DND-41 (cell line): ENCODE measurements at regions not wholly inside any gene's neighbourhood (a gene's known extent, or its start where the extent isn't known, plus 50 kb on each side); places are given as distances from the start of the nearest gene placed in this dataset.

Experiments
- ATAC-seq: fragments of 200-7000 bp; cut with Tn5 transposase; 3 replicates; pipeline ENCODE4 v1.9.1; 2021; ENCODE audit warnings: low read depth; ENCODE audit not compliant: insufficient read depth
- DNase-seq: peaks from one replicate; pipeline ENCODE4 v3.0.0-alpha.2; 2020
- H2AFZ ChIP-seq: 2 replicates; pipeline ENCODE4 v1.6.0; 2012; ENCODE audit warnings: low read depth, low read length
- H3K27ac ChIP-seq: 2 replicates; pipeline ENCODE4 v1.5.1; 2012; ENCODE audit warnings: low read length, inconsistent platforms
- H3K27me3 ChIP-seq: fragments of 200-600 bp; sonication (generic); 2 replicates; pipeline ENCODE4 v1.6.0; 2012; ENCODE audit warnings: low read length, mild to moderate bottlenecking, inconsistent platforms; ENCODE audit not compliant: insufficient read depth, poor library complexity
- H3K36me3 ChIP-seq: 2 replicates; pipeline ENCODE4 v1.5.1; 2012; ENCODE audit warnings: low read length, inconsistent platforms; ENCODE audit not compliant: insufficient read depth
- H3K4me1 ChIP-seq: 2 replicates; pipeline ENCODE4 v1.5.1; 2012; ENCODE audit warnings: mild to moderate bottlenecking, low read length; ENCODE audit not compliant: insufficient read depth
- H3K4me2 ChIP-seq: 2 replicates; pipeline ENCODE4 v1.6.0; 2012; ENCODE audit warnings: mild to moderate bottlenecking, moderate library complexity, low read length, inconsistent platforms; ENCODE audit not compliant: insufficient read depth
- H3K4me3 ChIP-seq, 2 experiments: fragments of 200-600 bp in 1 of 2; shearing (Covaris generic) in 1 of 2; 2 replicates each; pipeline ENCODE4 v1.5.1; 2012 to 2016; ENCODE audit warnings: inconsistent platforms in 2 of 2, low read length in 2 of 2, mild to moderate bottlenecking in 2 of 2, low read depth in 1 of 2, moderate library complexity in 1 of 2
- H3K79me2 ChIP-seq: 2 replicates; pipeline ENCODE4 v1.6.0; 2012; ENCODE audit warnings: low read length, inconsistent platforms; ENCODE audit not compliant: insufficient read depth
- H3K9ac ChIP-seq: 2 replicates; pipeline ENCODE4 v1.6.0; 2012; ENCODE audit warnings: low read depth, mild to moderate bottlenecking, inconsistent platforms, low read length, moderate library complexity
- H3K9me3 ChIP-seq: 2 replicates; pipeline ENCODE4 v1.5.1; 2012; ENCODE audit warnings: low read length, moderate library complexity, mild to moderate bottlenecking, inconsistent platforms; ENCODE audit not compliant: insufficient read depth, severe bottlenecking
- H4K20me1 ChIP-seq: 2 replicates; pipeline ENCODE4 v1.6.0; 2012; ENCODE audit warnings: low read length; ENCODE audit not compliant: insufficient read depth
- EZH2 ChIP-seq: IDR thresholded peaks from 3 replicates; pipeline ENCODE4 v1.6.1; 2012; ENCODE audit warnings: borderline replicate concordance, low read depth, mild to moderate bottlenecking, moderate library complexity, low read length, inconsistent platforms; ENCODE audit not compliant: severe bottlenecking
- TF ChIP-seq, protein P1 (sequence below): IDR thresholded peaks from 2 replicates; pipeline ENCODE4 v1.5.1; 2012; ENCODE audit warnings: borderline replicate concordance, low read length, moderate library complexity, mild to moderate bottlenecking; ENCODE audit not compliant: poor library complexity, severe bottlenecking; ENCODE audit errors: extremely low read depth

- TF ChIP-seq, protein P1, sequence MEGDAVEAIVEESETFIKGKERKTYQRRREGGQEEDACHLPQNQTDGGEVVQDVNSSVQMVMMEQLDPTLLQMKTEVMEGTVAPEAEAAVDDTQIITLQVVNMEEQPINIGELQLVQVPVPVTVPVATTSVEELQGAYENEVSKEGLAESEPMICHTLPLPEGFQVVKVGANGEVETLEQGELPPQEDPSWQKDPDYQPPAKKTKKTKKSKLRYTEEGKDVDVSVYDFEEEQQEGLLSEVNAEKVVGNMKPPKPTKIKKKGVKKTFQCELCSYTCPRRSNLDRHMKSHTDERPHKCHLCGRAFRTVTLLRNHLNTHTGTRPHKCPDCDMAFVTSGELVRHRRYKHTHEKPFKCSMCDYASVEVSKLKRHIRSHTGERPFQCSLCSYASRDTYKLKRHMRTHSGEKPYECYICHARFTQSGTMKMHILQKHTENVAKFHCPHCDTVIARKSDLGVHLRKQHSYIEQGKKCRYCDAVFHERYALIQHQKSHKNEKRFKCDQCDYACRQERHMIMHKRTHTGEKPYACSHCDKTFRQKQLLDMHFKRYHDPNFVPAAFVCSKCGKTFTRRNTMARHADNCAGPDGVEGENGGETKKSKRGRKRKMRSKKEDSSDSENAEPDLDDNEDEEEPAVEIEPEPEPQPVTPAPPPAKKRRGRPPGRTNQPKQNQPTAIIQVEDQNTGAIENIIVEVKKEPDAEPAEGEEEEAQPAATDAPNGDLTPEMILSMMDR = no peak
- no peak for TF ChIP-seq EZH2
- H3K79me2 ChIP-seq = no peaks in the 10 kb centered on the region
- ATAC-seq (no peak), DNase-seq (no peak)
- H3K9ac ChIP-seq = no peak overlapping the region
- H3K36me3 ChIP-seq = no peaks in the 10 kb centered on the region
- no peaks in the 10 kb centered on the region for H4K20me1 ChIP-seq
- H3K4me3 ChIP-seq = no peak overlapping the region
- no peaks in the 10 kb centered on the region for H3K27me3 ChIP-seq
- no peak overlapping the region for H3K27ac ChIP-seq
- H3K4me1 ChIP-seq = no peaks in the 10 kb centered on the region
- no peak overlapping the region for H3K4me2 ChIP-seq
- H2AFZ ChIP-seq = no peak overlapping the region
- H3K9me3 ChIP-seq = no peaks in the 10 kb centered on the region
Observed at GRCh38 chr15:47383102-47383501, 334.2 kb upstream of the SEMA6D start.

GRCh38 chr15:47383801-47384200 is 333.5 kb upstream of the SEMA6D start:
- TF ChIP-seq EZH2 = no peak
- Histone ChIP-seq H3K9me3 (no peaks in the 10 kb centered on the region), H3K27ac (no peak overlapping the region), H3K27me3 (no peaks in the 10 kb centered on the region), H2AFZ (no peak overlapping the region), H3K4me2 (no peak overlapping the region), H4K20me1 (no peaks in the 10 kb centered on the region), H3K79me2 (no peaks in the 10 kb centered on the region), H3K4me3 (no peak overlapping the region), H3K4me1 (no peaks in the 10 kb centered on the region), H3K36me3 (no peaks in the 10 kb centered on the region), H3K9ac (no peak overlapping the region)
- DNase-seq (no peak), ATAC-seq (no peak)

DNA sequence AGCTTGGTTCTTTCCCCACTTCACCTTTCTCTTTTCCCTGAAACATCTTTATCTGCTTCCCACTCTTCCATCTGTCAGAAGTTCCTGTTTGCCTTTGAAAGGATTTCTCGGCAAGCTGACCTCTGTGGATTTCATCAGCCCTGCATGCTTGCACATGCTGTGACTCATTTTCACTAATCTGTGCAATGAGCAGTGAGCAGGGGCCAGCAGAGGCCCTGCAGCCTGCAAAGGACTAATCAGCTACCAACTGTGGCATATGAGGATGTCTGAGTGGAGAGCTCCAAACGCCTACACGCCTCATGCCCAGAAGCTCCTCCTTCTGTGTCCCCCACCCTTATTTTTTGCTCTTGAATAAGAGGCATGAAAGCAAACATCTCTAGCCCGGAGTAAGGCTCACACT is 333.0 kb upstream of the SEMA6D start:
- no peaks in the 10 kb centered on the region for H3K27me3 ChIP-seq
- TF ChIP-seq EZH2 = no peak
- TF ChIP-seq, protein P1 = no peak
- DNase-seq (no peak), ATAC-seq (no peak)
- H3K9me3 ChIP-seq = no peaks in the 10 kb centered on the region
- H3K36me3 ChIP-seq = no peaks in the 10 kb centered on the region
- no peaks in the 10 kb centered on the region for H3K79me2 ChIP-seq
- H4K20me1 ChIP-seq = no peaks in the 10 kb centered on the region
- H3K27ac ChIP-seq = no peak overlapping the region
- no peak overlapping the region for H3K4me2 ChIP-seq
- no peak overlapping the region for H3K9ac ChIP-seq
- H3K4me3 ChIP-seq = no peak overlapping the region
- H3K4me1 ChIP-seq = no peaks in the 10 kb centered on the region
- no peak overlapping the region for H2AFZ ChIP-seq

DNA sequence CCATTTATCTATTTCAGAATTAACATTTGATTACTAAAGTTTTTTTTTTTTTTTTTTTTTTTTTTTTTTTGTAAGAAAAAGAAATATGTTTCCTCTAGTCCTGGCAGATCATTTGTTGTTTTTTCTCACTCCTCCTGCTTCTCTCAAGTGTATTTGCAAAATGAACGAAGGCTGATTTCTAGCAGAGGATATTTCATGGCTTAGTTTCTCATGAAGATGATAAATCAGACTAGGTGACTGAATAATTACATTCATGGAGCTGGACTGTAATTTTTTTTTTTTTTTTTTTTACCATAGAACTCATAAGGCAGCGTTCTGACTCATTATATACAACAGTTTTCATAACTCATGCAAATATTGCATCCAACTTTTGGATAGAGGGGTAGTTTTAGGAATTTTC is 332.5 kb upstream of the SEMA6D start:
- ATAC-seq (no peak), DNase-seq (no peak)
- no peak for TF ChIP-seq EZH2
- TF ChIP-seq, protein P1 = no peak
- H3K4me2 ChIP-seq = no peak overlapping the region
- H3K4me1 ChIP-seq = no peaks in the 10 kb centered on the region
- no peaks in the 10 kb centered on the region for H4K20me1 ChIP-seq
- no peak overlapping the region for H3K9ac ChIP-seq
- no peaks in the 10 kb centered on the region for H3K79me2 ChIP-seq
- H3K27ac ChIP-seq = no peak overlapping the region
- no peak overlapping the region for H2AFZ ChIP-seq
- no peaks in the 10 kb centered on the region for H3K36me3 ChIP-seq
- no peak overlapping the region for H3K4me3 ChIP-seq
- no peaks in the 10 kb centered on the region for H3K27me3 ChIP-seq
- no peaks in the 10 kb centered on the region for H3K9me3 ChIP-seq
